B cell (primary cell): ENCODE measurements at regions not wholly inside any gene's neighbourhood (a gene's known extent, or its start where the extent isn't known, plus 50 kb on each side); places are given as distances from the start of the nearest gene placed in this dataset.

Experiments used
- ATAC-seq: fragments of 200-7000 bp; cut with Tn5 transposase; one replicate; pipeline ENCODE4 v1.10.0; 2021; ENCODE audit warnings: low read depth, mild to moderate bottlenecking, moderate number of reproducible peaks, moderate library complexity
- CTCF ChIA-PET: fragments of 350-600 bp; sonication (Branson Sonifier 250); formaldehyde crosslinking; loops from one replicate; lab custom pipeline; 2021; ENCODE audit warnings: antibody characterized with exemption, inconsistent platforms; lab: Charles Lee
- POLR2A ChIA-PET: fragments of 350-600 bp; sonication (Branson Sonifier 250); formaldehyde crosslinking; loops from one replicate; lab custom pipeline; 2021; ENCODE audit warnings: antibody characterized with exemption; lab: Charles Lee
- DNase-seq: peaks from one replicate; pipeline ENCODE4 v3.0.0; 2013
- H2AFZ ChIP-seq: 2 replicates; pipeline ENCODE4 v1.6.1; 2012; ENCODE audit warnings: mild to moderate bottlenecking, low read depth, low read length; ENCODE audit not compliant: insufficient read depth, poor library complexity, severe bottlenecking
- H3K27ac ChIP-seq, 2 donors: 1 replicate in 1 of 2; 2 replicates in 1 of 2; pipeline ENCODE4 v1.5.1; 2012 to 2013; ENCODE audit warnings: low read length in 2 of 2, mild to moderate bottlenecking in 2 of 2, moderate library complexity in 1 of 2
- H3K27me3 ChIP-seq, 4 experiments: fragments of 200-600 bp in 1 of 4; sonication (generic) in 1 of 4; replicated peaks in 1 of 4; 1 replicate in 2 of 4; 2 replicates in 2 of 4; pipeline versions ENCODE4 v1.6.1 to v1.7.0; 2013 to 2016; ENCODE audit warnings: low read length in 3 of 4, mild to moderate bottlenecking in 2 of 4, mixed read lengths in 1 of 4, moderate library complexity in 1 of 4; ENCODE audit not compliant: insufficient read depth in 4 of 4, control insufficient read depth in 3 of 4; ENCODE audit errors: control extremely low read depth in 1 of 4
- H3K36me3 ChIP-seq, 2 experiments: replicated peaks in 1 of 2; 1 replicate in 1 of 2; 2 replicates in 1 of 2; pipeline versions ENCODE4 v1.6.1 to v1.7.1; 2013; ENCODE audit warnings: low read length in 1 of 2; ENCODE audit not compliant: insufficient read depth in 2 of 2, control insufficient read depth in 1 of 2; ENCODE audit errors: control extremely low read depth in 1 of 2, extremely low read depth in 1 of 2
- H3K4me1 ChIP-seq, 2 donors: fragments of 200-600 bp in 1 of 2; sonication (generic) in 1 of 2; 1 replicate in 1 of 2; 2 replicates in 1 of 2; pipeline versions ENCODE4 v1.5.1 to v1.6.1; 2013 to 2017; ENCODE audit warnings: low read length in 2 of 2; ENCODE audit not compliant: control insufficient read depth in 2 of 2, insufficient read depth in 2 of 2
- H3K4me2 ChIP-seq: replicated peaks from 2 replicates; pipeline ENCODE3; 2012; ENCODE audit warnings: mild to moderate bottlenecking, low read depth, low read length; ENCODE audit not compliant: poor library complexity, severe bottlenecking
- H3K4me3 ChIP-seq, 5 experiments: fragments of 200-600 bp in 1 of 5; sonication (generic) in 1 of 5; 1 replicate in 3 of 5; 2 replicates in 2 of 5; pipeline versions ENCODE4 v1.5.1 to v1.7.0; 2011 to 2016; ENCODE audit warnings: low read length in 4 of 5, mild to moderate bottlenecking in 4 of 5, low read depth in 2 of 5, control low read depth in 1 of 5, moderate library complexity in 1 of 5; ENCODE audit not compliant: insufficient read depth in 1 of 5; ENCODE audit errors: control extremely low read depth in 1 of 5, extremely low read depth in 1 of 5
- H3K79me2 ChIP-seq: fragments of 200-600 bp; sonication (generic); one replicate; pipeline ENCODE4 v1.6.0; 2016; ENCODE audit warnings: low read length; ENCODE audit not compliant: control insufficient read depth, insufficient read depth
- H3K9ac ChIP-seq: fragments of 200-600 bp; sonication (generic); 2 replicates; pipeline ENCODE4 v1.6.1; 2017; ENCODE audit warnings: mild to moderate bottlenecking, low read length, moderate library complexity
- H3K9me3 ChIP-seq, 3 donors: one replicate each; pipeline versions ENCODE4 v1.6.1 to v1.7.1; 2013; ENCODE audit warnings: low read length in 2 of 3; ENCODE audit not compliant: control insufficient read depth in 2 of 3, insufficient read depth in 1 of 3; ENCODE audit errors: control extremely low read depth in 1 of 3
- H4K20me1 ChIP-seq: 2 replicates; pipeline ENCODE4 v1.6.0; 2012; ENCODE audit warnings: mild to moderate bottlenecking, low read length; ENCODE audit not compliant: insufficient read depth, control insufficient read depth, poor library complexity, severe bottlenecking
- H3K27ac Mint-ChIP-seq: one replicate; pipeline ENCODE4 v1.8.0; 2021; ENCODE audit warnings: mixed read lengths
- H3K27me3 Mint-ChIP-seq: one replicate; pipeline ENCODE4 v1.8.0; 2021; ENCODE audit warnings: mixed read lengths
- H3K4me1 Mint-ChIP-seq: one replicate; pipeline ENCODE4 v1.8.0; 2021; ENCODE audit warnings: mixed read lengths
- H3K4me3 Mint-ChIP-seq: one replicate; pipeline ENCODE4 v1.8.0; 2021; ENCODE audit warnings: mixed read lengths
- H3K9me3 Mint-ChIP-seq: one replicate; pipeline ENCODE4 v1.8.0; 2022; ENCODE audit warnings: mixed read lengths; ENCODE audit not compliant: insufficient read depth
- EZH2 ChIP-seq: IDR thresholded peaks from 2 replicates; pipeline ENCODE4 v1.6.1; 2012; ENCODE audit warnings: borderline replicate concordance, low read depth, mild to moderate bottlenecking, moderate library complexity, low read length; ENCODE audit not compliant: insufficient read depth, poor library complexity, severe bottlenecking
- WGBS: methylation state at CpG from one replicate; pipeline ENCODE4 v1.1.5; 2013; ENCODE audit warnings: missing lambda C conversion rate; ENCODE audit not compliant: insufficient coverage; 5-methylcytosine and 5-hydroxymethylcytosine counted together
- intact Hi-C: fragments of 100-400 bp; cut with micrococcal nuclease; formaldehyde crosslinking; loops from one replicate; pipeline ENCODE4 v1.10.0; 2022
- TF ChIP-seq, protein P1 (sequence below): fragments of 200-600 bp; IDR thresholded peaks from one replicate; pipeline ENCODE4 v1.8.0; 2022; ENCODE audit warnings: antibody characterized with exemption, mild to moderate bottlenecking

DNA sequence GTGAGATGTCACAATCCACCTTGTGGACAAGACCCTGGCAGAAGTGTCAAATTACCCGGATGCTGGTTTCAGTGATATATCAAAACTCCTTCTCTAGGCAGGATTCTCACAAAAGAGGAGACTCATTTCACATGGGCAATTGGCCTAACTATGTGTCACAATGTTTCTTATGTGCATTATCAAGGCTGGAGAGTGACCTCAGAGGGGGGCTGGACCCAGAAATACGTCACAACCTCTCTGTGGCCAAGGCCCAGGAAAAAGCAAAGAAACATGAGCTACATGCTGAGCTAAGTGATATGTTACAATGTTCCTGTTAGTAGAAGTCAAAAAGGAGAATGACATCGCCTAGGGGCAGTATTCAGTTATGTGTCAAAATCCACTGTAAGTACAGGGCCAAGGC lies 1031.2 kb upstream of the AMELY start:
- POLR2A ChIA-PET = no interaction called here
- Histone ChIP-seq H3K4me3 (no peak overlapping the region), H3K9ac (no peak overlapping the region), H3K36me3 (no peaks in the 10 kb centered on the region), H3K27me3 (no peaks in the 10 kb centered on the region), H3K9me3 (no peaks in the 10 kb centered on the region), H3K27ac (no peak overlapping the region), H3K4me1 (no peaks in the 10 kb centered on the region), H2AFZ (no peak overlapping the region), H3K79me2 (no peaks in the 10 kb centered on the region), H4K20me1 (no peaks in the 10 kb centered on the region), H3K4me2 (no peak overlapping the region)
- Mint-ChIP-seq H3K4me3 (no peak overlapping the region), H3K27me3 (no peaks in the 10 kb centered on the region), H3K4me1 (no peaks in the 10 kb centered on the region), H3K27ac (no peak overlapping the region), H3K9me3 (no peaks in the 10 kb centered on the region)
- CTCF ChIA-PET = no interaction called here
- WGBS = no CpG with 5 or more reads among the region's 3 CpGs
- ATAC-seq (no peak), DNase-seq (no peak)
- intact Hi-C loops = no loop called here
- TF ChIP-seq, protein P1, sequence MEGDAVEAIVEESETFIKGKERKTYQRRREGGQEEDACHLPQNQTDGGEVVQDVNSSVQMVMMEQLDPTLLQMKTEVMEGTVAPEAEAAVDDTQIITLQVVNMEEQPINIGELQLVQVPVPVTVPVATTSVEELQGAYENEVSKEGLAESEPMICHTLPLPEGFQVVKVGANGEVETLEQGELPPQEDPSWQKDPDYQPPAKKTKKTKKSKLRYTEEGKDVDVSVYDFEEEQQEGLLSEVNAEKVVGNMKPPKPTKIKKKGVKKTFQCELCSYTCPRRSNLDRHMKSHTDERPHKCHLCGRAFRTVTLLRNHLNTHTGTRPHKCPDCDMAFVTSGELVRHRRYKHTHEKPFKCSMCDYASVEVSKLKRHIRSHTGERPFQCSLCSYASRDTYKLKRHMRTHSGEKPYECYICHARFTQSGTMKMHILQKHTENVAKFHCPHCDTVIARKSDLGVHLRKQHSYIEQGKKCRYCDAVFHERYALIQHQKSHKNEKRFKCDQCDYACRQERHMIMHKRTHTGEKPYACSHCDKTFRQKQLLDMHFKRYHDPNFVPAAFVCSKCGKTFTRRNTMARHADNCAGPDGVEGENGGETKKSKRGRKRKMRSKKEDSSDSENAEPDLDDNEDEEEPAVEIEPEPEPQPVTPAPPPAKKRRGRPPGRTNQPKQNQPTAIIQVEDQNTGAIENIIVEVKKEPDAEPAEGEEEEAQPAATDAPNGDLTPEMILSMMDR = no peak
- no peak for TF ChIP-seq EZH2

DNA sequence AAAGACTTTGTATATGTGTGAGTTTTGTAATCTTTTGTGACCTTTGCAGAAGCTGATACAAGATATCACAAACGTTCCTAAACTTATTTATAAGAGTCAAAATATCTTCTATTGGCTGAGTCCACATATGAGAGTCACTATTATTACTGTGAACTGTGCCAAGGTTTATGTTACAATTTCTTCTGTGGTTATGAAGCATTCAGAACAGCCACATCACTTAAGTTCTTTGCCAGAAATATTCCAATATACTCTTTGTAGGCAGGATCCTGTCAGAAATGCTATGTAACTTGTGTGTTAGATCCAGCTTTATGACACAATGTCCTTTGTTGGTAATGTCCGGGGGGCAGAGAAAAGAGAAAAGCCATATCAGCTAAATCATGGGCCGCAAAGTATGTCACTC lies 1030.3 kb upstream of the AMELY start:
- no peak for ATAC-seq
- intact Hi-C loops = no loop called here
- H3K4me1 ChIP-seq = no peaks in the 10 kb centered on the region
- WGBS = no CpG with 5 or more reads among the region's 3 CpGs
- H4K20me1 ChIP-seq = no peaks in the 10 kb centered on the region
- no peak overlapping the region for H3K27ac Mint-ChIP-seq
- POLR2A ChIA-PET = no interaction called here
- DNase-seq = no peak
- H3K9ac ChIP-seq = no peak overlapping the region
- no peaks in the 10 kb centered on the region for H3K79me2 ChIP-seq
- H3K4me3 ChIP-seq = no peak overlapping the region
- H3K9me3 ChIP-seq = no peaks in the 10 kb centered on the region
- no peak overlapping the region for H2AFZ ChIP-seq
- no peak overlapping the region for H3K27ac ChIP-seq
- no peak overlapping the region for H3K4me2 ChIP-seq
- no peaks in the 10 kb centered on the region for H3K36me3 ChIP-seq
- no peak overlapping the region for H3K4me3 Mint-ChIP-seq
- no peaks in the 10 kb centered on the region for H3K27me3 Mint-ChIP-seq
- H3K9me3 Mint-ChIP-seq = no peaks in the 10 kb centered on the region
- H3K4me1 Mint-ChIP-seq = no peaks in the 10 kb centered on the region
- CTCF ChIA-PET = no interaction called here
- H3K27me3 ChIP-seq = no peaks in the 10 kb centered on the region
- no peak for TF ChIP-seq EZH2
- TF ChIP-seq, protein P1 = no peak
